ENCODE measurements at regions not wholly inside any gene's neighbourhood (a gene's known extent, or its start where the extent isn't known, plus 50 kb on each side); places are given as distances from the start of the nearest gene placed in this dataset.
A peak's percentile ranks its signal among the peaks of the same experiment; 100 is the strongest.
"Not testable (repeated sequence)": the region's sequence is repeated elsewhere in the genome, so short reads cannot be mapped to it uniquely, and the experiment has no call there.

GRCh38 chr17:47066841-47067682, 88.0 kb upstream of the RPRML start:
- 1 to 4% (median 3%) methylated on average over 12 to 18 of the region's 18 CpGs for WGBS, 5 donors
- intact Hi-C loops (cut with DNase I; ENCODE audit: low total_unique reads) = no loop called here
- Histone ChIP-seq H3K9me3 (no peaks in the 10 kb centered on the region), H3K36me3 (peaks cover 0 to 17% (median 10%) of the 10 kb centered on the region in 4 donors), H3K4me1 (peaks cover 0 to 17% (median 7%) of the 10 kb centered on the region in 4 donors), H3K27me3 (no peaks in the 10 kb centered on the region), H3K27ac (peak overlapping the region; percentile 74 to 92 (median 89)), H3K4me3 (peak overlapping the region; percentile 69 to 87 (median 74))
- peak in 2 of 4 donors; percentile 36 to 43 for TF ChIP-seq POLR2A (IDR thresholded peaks at IDR 0.05)
- TF ChIP-seq POLR2AphosphoS5 (IDR thresholded peaks at IDR 0.05) = peak; percentile 17 to 71 (median 45)
- TF ChIP-seq CTCF (IDR thresholded peaks at IDR 0.05) = peak in 1 of 7 experiments; percentile 28
- no peak for TF ChIP-seq EP300 (IDR thresholded peaks at IDR 0.05)
- peak; percentile 73 to 96 for DNase-seq

- 56 to 66% (median 61%) methylated on average over 6 of the region's 6 CpGs for WGBS, 5 donors
- TF ChIP-seq EP300 (IDR thresholded peaks at IDR 0.05) (no peak), POLR2AphosphoS5 (IDR thresholded peaks at IDR 0.05) (no peak), POLR2A (IDR thresholded peaks at IDR 0.05) (no peak), CTCF (IDR thresholded peaks at IDR 0.05) (no peak)
- Histone ChIP-seq H3K4me1 (peaks cover 0 to 17% (median 7%) of the 10 kb centered on the region in 4 donors), H3K9me3 (no peaks in the 10 kb centered on the region), H3K27me3 (no peaks in the 10 kb centered on the region), H3K27ac (no peak overlapping the region), H3K4me3 (no peak overlapping the region), H3K36me3 (peaks cover 0 to 17% (median 10%) of the 10 kb centered on the region in 4 donors)
- intact Hi-C loops (cut with DNase I; ENCODE audit: low total_unique reads) = no loop called here
- DNase-seq = no peak
These were observed 87.0 kb upstream of the RPRML start for GRCh38 chr17:47066095-47066494.

- DNase-seq = no peak
- Histone ChIP-seq H3K36me3 (peaks cover 0 to 18% (median 14%) of the 10 kb centered on the region in 4 donors), H3K9me3 (no peaks in the 10 kb centered on the region), H3K4me1 (peaks cover 0 to 17% (median 7%) of the 10 kb centered on the region in 4 donors), H3K27me3 (no peaks in the 10 kb centered on the region), H3K27ac (no peak overlapping the region), H3K4me3 (no peak overlapping the region)
- 96 to 99% (median 98%) methylated on average over 5 of the region's 5 CpGs for WGBS, 5 donors
- TF ChIP-seq POLR2A (IDR thresholded peaks at IDR 0.05) = no peak
- intact Hi-C loops (cut with DNase I; ENCODE audit: low total_unique reads) = no loop called here
These were observed 85.6 kb upstream of the RPRML start for GRCh38 chr17:47064684-47065083.

GRCh38 chr17:47063475-47063874, 84.4 kb upstream of the RPRML start:
- Histone ChIP-seq H3K4me3 (no peak overlapping the region), H3K27ac (no peak overlapping the region), H3K9me3 (no peaks in the 10 kb centered on the region), H3K36me3 (peaks cover 0 to 19% (median 16%) of the 10 kb centered on the region in 4 donors), H3K4me1 (peaks cover 0 to 17% (median 7%) of the 10 kb centered on the region in 4 donors), H3K27me3 (no peaks in the 10 kb centered on the region)
- TF ChIP-seq EP300 (IDR thresholded peaks at IDR 0.05) (no peak), CTCF (IDR thresholded peaks at IDR 0.05) (no peak), POLR2AphosphoS5 (IDR thresholded peaks at IDR 0.05) (no peak), POLR2A (IDR thresholded peaks at IDR 0.05) (no peak)
- intact Hi-C loops (cut with DNase I; ENCODE audit: low total_unique reads) = no loop called here
- DNase-seq = no peak
- WGBS, 5 donors = 94 to 99% (median 96%) methylated on average over 11 of the region's 11 CpGs

GRCh38 chr17:47062851-47063250, 83.8 kb upstream of the RPRML start:
- DNase-seq; intact Hi-C loops (cut with DNase I; ENCODE audit: low total_unique reads): not testable (repeated sequence)

GRCh38 chr17:47060005-47060404, 81.0 kb upstream of the RPRML start:
- H3K9me3 ChIP-seq; H3K27ac ChIP-seq; intact Hi-C loops (cut with DNase I; ENCODE audit: low total_unique reads); DNase-seq; H3K4me1 ChIP-seq; H3K4me3 ChIP-seq; H3K27me3 ChIP-seq: not testable (repeated sequence)
- WGBS, 5 donors = 84 to 95% (median 89%) methylated on average over 9 to 10 of the region's 10 CpGs
- H3K36me3 ChIP-seq = peaks cover 8 to 36% (median 33%) of the 10 kb centered on the region in 4 donors

More at GRCh38 chr17:47062851-47063250, 83.8 kb upstream of the RPRML start:
- Histone ChIP-seq H3K4me1 (peaks cover 0 to 16% (median 7%) of the 10 kb centered on the region in 4 donors), H3K36me3 (peaks cover 0 to 19% (median 16%) of the 10 kb centered on the region in 4 donors)
- H3K27me3 ChIP-seq, H3K4me3 ChIP-seq, H3K27ac ChIP-seq, H3K9me3 ChIP-seq: not testable (repeated sequence)
- WGBS, 5 donors = 93 to 97% (median 96%) methylated on average over 5 of the region's 5 CpGs
